ENCODE measurements at regions not wholly inside any gene's neighbourhood (a gene's known extent, or its start where the extent isn't known, plus 50 kb on each side); places are given as distances from the start of the nearest gene placed in this dataset.

DNA sequence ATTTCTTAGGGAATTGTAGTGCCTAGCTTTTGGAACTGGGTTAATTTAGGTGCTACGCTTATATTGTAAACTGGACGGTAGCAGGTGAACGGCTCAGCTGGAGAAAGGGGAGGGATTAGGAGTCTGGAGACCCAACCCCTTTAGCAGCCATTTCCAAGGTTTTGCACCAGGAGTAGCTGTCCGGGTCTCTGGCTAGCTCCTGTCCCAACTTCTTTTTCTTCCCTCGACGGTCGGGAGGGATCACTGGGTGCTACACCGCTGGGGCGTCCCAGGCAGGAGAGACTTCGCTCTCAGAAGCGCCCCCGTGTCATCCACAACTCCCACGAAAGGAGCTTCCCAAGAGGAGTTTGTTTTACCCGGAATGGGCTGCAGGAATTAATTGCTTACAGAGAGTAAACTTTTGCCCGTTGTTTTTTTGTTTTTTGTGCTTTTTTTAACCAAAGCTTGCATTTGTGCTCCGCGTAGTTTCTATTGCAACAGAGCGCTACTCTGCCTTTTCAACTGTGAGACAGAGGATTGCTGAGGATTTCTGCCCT lies 1640.9 kb upstream of the C9orf72 start:
- DNase-seq = peak; percentile 65 to 69
- H3K27ac ChIP-seq = peak overlapping the region in 2 of 3 donors; percentile 23 to 59
- peak overlapping the region; percentile 48 to 69 (median 63) for H3K4me3 ChIP-seq (replicated peaks in 1 of 3)
- WGBS, 2 donors = 1 to 2% methylated on average over 12 to 18 of the region's 18 CpGs
- intact Hi-C loops (cut with DNase I) = no loop called here
- TF ChIP-seq POLR2A (IDR thresholded peaks at IDR 0.05) = peak in 1 of 2 donors; percentile 32
- TF ChIP-seq, protein P1, sequence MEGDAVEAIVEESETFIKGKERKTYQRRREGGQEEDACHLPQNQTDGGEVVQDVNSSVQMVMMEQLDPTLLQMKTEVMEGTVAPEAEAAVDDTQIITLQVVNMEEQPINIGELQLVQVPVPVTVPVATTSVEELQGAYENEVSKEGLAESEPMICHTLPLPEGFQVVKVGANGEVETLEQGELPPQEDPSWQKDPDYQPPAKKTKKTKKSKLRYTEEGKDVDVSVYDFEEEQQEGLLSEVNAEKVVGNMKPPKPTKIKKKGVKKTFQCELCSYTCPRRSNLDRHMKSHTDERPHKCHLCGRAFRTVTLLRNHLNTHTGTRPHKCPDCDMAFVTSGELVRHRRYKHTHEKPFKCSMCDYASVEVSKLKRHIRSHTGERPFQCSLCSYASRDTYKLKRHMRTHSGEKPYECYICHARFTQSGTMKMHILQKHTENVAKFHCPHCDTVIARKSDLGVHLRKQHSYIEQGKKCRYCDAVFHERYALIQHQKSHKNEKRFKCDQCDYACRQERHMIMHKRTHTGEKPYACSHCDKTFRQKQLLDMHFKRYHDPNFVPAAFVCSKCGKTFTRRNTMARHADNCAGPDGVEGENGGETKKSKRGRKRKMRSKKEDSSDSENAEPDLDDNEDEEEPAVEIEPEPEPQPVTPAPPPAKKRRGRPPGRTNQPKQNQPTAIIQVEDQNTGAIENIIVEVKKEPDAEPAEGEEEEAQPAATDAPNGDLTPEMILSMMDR (IDR thresholded peaks at IDR 0.05) = no peak
- H3K4me1 ChIP-seq = no peaks in the 10 kb centered on the region
- no peaks in the 10 kb centered on the region for H3K9me3 ChIP-seq
- H3K36me3 ChIP-seq = no peaks in the 10 kb centered on the region
- no peaks in the 10 kb centered on the region for H3K27me3 ChIP-seq

- TF ChIP-seq POLR2A (IDR thresholded peaks at IDR 0.05) = no peak
- TF ChIP-seq, protein P1 (IDR thresholded peaks at IDR 0.05) = no peak
- intact Hi-C loops (cut with DNase I) = no loop called here
- whole genome bisulfite sequencing, 2 donors = 0 to 1% methylated on average over 23 to 31 of the region's 31 CpGs
Observed at GRCh38 chr9:29214690-29215253, 1641.5 kb upstream of the C9orf72 start.

GRCh38 chr9:29217966-29218365 lies 1644.7 kb upstream of the C9orf72 start:
- no peaks in the 10 kb centered on the region for H3K9me3 ChIP-seq
- no peaks in the 10 kb centered on the region for H3K36me3 ChIP-seq
- H3K27ac ChIP-seq = no peak overlapping the region
- H3K27me3 ChIP-seq = no peaks in the 10 kb centered on the region
- TF ChIP-seq POLR2A (IDR thresholded peaks at IDR 0.05) = no peak
- TF ChIP-seq, protein P1 (IDR thresholded peaks at IDR 0.05) = no peak
- no peak overlapping the region for H3K4me3 ChIP-seq (replicated peaks in 1 of 3)
- intact Hi-C loops (cut with DNase I) = no loop called here
- WGBS, 2 donors = 78 to 88% methylated on average over 1 of the region's 1 CpG
- no peak for DNase-seq
- H3K4me1 ChIP-seq = no peaks in the 10 kb centered on the region

More at GRCh38 chr9:29214690-29215253, 1641.5 kb upstream of the C9orf72 start:
- Histone ChIP-seq H3K9me3 (no peaks in the 10 kb centered on the region), H3K27ac (peak overlapping the region in 2 of 3 donors; percentile 23 to 59), H3K36me3 (no peaks in the 10 kb centered on the region), H3K4me1 (no peaks in the 10 kb centered on the region), H3K27me3 (no peaks in the 10 kb centered on the region), H3K4me3 (replicated peaks in 1 of 3) (peak overlapping the region; percentile 48 to 68 (median 63))
- peak; percentile 22 to 23 for DNase-seq

DNA sequence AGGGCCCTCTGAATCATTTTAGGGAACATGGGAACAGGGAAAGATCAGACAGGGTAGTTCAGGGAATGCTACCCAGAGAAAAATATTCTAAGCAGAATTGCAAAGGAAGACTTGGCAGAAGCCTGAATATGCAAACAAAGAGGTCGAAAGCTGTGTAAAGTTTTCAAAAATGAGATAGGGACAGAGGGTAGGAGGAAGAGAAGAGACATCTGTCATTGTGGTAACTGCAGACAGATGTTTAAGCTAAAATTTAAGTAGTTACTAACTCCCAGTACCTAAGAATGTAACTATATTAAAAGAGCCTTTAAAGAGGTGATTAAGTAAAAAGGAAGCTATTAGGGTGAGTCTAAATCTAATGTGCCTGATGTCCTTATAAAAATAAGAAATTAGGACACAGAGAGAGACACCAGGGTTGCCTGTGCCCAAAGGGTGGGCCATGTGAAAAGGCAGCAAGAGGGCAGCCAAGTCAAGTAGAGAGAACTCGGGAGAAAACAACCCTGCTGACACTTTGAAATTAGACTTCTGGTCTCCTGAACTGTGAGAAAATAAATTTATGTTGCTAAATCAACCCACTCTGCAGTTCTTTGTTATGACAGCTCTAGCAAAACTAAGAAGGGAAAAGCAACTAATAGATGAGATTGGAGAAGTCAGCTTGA lies 1647.4 kb upstream of the C9orf72 start:
- no peaks in the 10 kb centered on the region for H3K36me3 ChIP-seq
- WGBS, 2 donors = 60 to 69% methylated on average over 2 of the region's 2 CpGs

More for the DNA sequence above, 1647.4 kb upstream of the C9orf72 start:
- intact Hi-C loops (cut with DNase I) = no loop called here
- no peak for DNase-seq
- no peak overlapping the region for H3K27ac ChIP-seq
- no peaks in the 10 kb centered on the region for H3K9me3 ChIP-seq
- TF ChIP-seq, protein P1 (IDR thresholded peaks at IDR 0.05) = no peak
- TF ChIP-seq POLR2A (IDR thresholded peaks at IDR 0.05) = no peak
- no peaks in the 10 kb centered on the region for H3K4me1 ChIP-seq
- no peak overlapping the region for H3K4me3 ChIP-seq (replicated peaks in 1 of 3)
- H3K27me3 ChIP-seq = no peaks in the 10 kb centered on the region

Measured in thyroid gland (tissue), 4 donors.